WTC11 (cell line): ENCODE measurements at regions not wholly inside any gene's neighbourhood (a gene's known extent, or its start where the extent isn't known, plus 50 kb on each side); places are given as distances from the start of the nearest gene placed in this dataset.

ENCODE experiments used
- ATAC-seq: fragments of 200-7000 bp; cut with Tn5 transposase; 2 replicates; pipeline ENCODE4 v1.10.0; 2021; ENCODE audit warnings: mild to moderate bottlenecking, moderate library complexity
- CTCF ChIA-PET: fragments of 300-600 bp; sonication (Branson Sonifier 250); formaldehyde crosslinking; loops from one replicate; lab custom pipeline; 2021; ENCODE audit warnings: antibody characterized with exemption; lab: Charles Lee
- POLR2A ChIA-PET: fragments of 350-600 bp; sonication (Branson Sonifier 250); formaldehyde crosslinking; loops from one replicate; lab custom pipeline; 2021; ENCODE audit warnings: antibody characterized with exemption; lab: Charles Lee
- DNase-seq: peaks from one replicate; pipeline ENCODE4 v3.0.0; 2021; ENCODE audit warnings: low spot score
- H3K27ac Mint-ChIP-seq: 2 replicates; pipeline ENCODE4 v1.8.0; 2021; ENCODE audit warnings: mixed read lengths
- H3K27me3 Mint-ChIP-seq: 2 replicates; pipeline ENCODE4 v1.8.0; 2021; ENCODE audit warnings: low read depth, mild to moderate bottlenecking, moderate library complexity, mixed read lengths
- H3K36me3 Mint-ChIP-seq: 2 replicates; pipeline ENCODE4 v1.8.0; 2021; ENCODE audit warnings: mixed read lengths
- H3K4me1 Mint-ChIP-seq: 2 replicates; pipeline ENCODE4 v1.8.0; 2022; ENCODE audit warnings: mixed read lengths
- H3K4me3 Mint-ChIP-seq: 2 replicates; pipeline ENCODE4 v1.8.0; 2021; ENCODE audit warnings: mild to moderate bottlenecking, moderate library complexity, mixed read lengths
- H3K9me3 Mint-ChIP-seq: 2 replicates; pipeline ENCODE4 v1.8.0; 2021; ENCODE audit warnings: mixed read lengths
- E2F5 ChIP-seq: sonication (generic); formaldehyde crosslinking; IDR thresholded peaks from 2 replicates; pipeline ENCODE4 v1.8.1; 2022; ENCODE audit warnings: mild to moderate bottlenecking, moderate library complexity, missing genetic modification reagents
- EMX1 ChIP-seq: fragments of 250-450 bp; sonication (Bioruptor Pico); IDR thresholded peaks from 2 replicates; pipeline ENCODE4 v1.8.0; 2021; ENCODE audit warnings: mild to moderate bottlenecking
- JAZF1 ChIP-seq: fragments of 250-450 bp; sonication (Bioruptor Pico); IDR thresholded peaks from 2 replicates; pipeline ENCODE4 v1.9.0; 2021; ENCODE audit warnings: moderate library complexity, mild to moderate bottlenecking, inconsistent platforms
- MXD4 ChIP-seq: fragments of 250-450 bp; sonication (Bioruptor Pico); IDR thresholded peaks from 2 replicates; pipeline ENCODE4 v1.8.0; 2021; ENCODE audit warnings: mild to moderate bottlenecking, moderate library complexity, borderline replicate concordance
- NFE2L1 ChIP-seq: sonication (generic); formaldehyde crosslinking; IDR thresholded peaks from 2 replicates; pipeline ENCODE4 v1.8.1; 2023; ENCODE audit warnings: missing genetic modification reagents
- NR1H2 ChIP-seq: sonication (generic); formaldehyde crosslinking; IDR thresholded peaks from 2 replicates; pipeline ENCODE4 v1.9.0; 2021; ENCODE audit warnings: mild to moderate bottlenecking, moderate library complexity, missing genetic modification reagents
- RORB ChIP-seq: fragments of 250-450 bp; sonication (Bioruptor Pico); IDR thresholded peaks from 2 replicates; pipeline ENCODE4 v1.9.0; 2021; ENCODE audit warnings: mild to moderate bottlenecking
- SMAD4 ChIP-seq: sonication (generic); formaldehyde crosslinking; IDR thresholded peaks from 2 replicates; pipeline ENCODE4 v1.8.0; 2022; ENCODE audit warnings: mild to moderate bottlenecking, missing genetic modification reagents
- SP1 ChIP-seq: sonication (generic); formaldehyde crosslinking; conservative IDR thresholded peaks from 2 replicates; pipeline ENCODE4 v1.8.1; 2022; ENCODE audit warnings: missing genetic modification reagents
- STAT6 ChIP-seq: sonication (generic); formaldehyde crosslinking; conservative IDR thresholded peaks from 2 replicates; pipeline ENCODE4 v1.8.1; 2023; ENCODE audit warnings: mild to moderate bottlenecking, low read depth, missing genetic modification reagents, moderate library complexity
- TP53 ChIP-seq: sonication (generic); formaldehyde crosslinking; IDR thresholded peaks from 2 replicates; pipeline ENCODE4 v1.8.1; 2023; ENCODE audit warnings: mild to moderate bottlenecking, missing genetic modification reagents
- ZBTB21 ChIP-seq: sonication (generic); formaldehyde crosslinking; IDR thresholded peaks from 2 replicates; pipeline ENCODE4 v1.8.1; 2023; ENCODE audit warnings: mild to moderate bottlenecking, missing genetic modification reagents, borderline replicate concordance
- ZNF138 ChIP-seq: sonication (generic); formaldehyde crosslinking; conservative IDR thresholded peaks from 2 replicates; pipeline ENCODE4 v1.8.1; 2022; ENCODE audit warnings: mild to moderate bottlenecking, moderate library complexity, missing genetic modification reagents
- ZNF219 ChIP-seq: sonication (generic); formaldehyde crosslinking; IDR thresholded peaks from 2 replicates; pipeline ENCODE4 v1.8.0; 2023; ENCODE audit warnings: missing genetic modification reagents, mild to moderate bottlenecking, borderline replicate concordance
- ZNF416 ChIP-seq: fragments of 250-450 bp; sonication (Bioruptor Pico); IDR thresholded peaks from 2 replicates; pipeline ENCODE4 v1.9.0; 2021; ENCODE audit warnings: mild to moderate bottlenecking, inconsistent platforms
- TF ChIP-seq, protein P1 (sequence below): fragments of 250-450 bp; sonication (Bioruptor Pico); IDR thresholded peaks from 2 replicates; pipeline ENCODE4 v1.9.0; 2021; ENCODE audit warnings: mild to moderate bottlenecking
- TF ChIP-seq, protein P2 (sequence below): sonication (generic); formaldehyde crosslinking; IDR thresholded peaks from 2 replicates; pipeline ENCODE4 v1.8.0; 2022; ENCODE audit warnings: mild to moderate bottlenecking, missing genetic modification reagents
- TF ChIP-seq, protein P3 (sequence below): sonication (generic); formaldehyde crosslinking; IDR thresholded peaks from 2 replicates; pipeline ENCODE4 v1.8.0; 2022; ENCODE audit warnings: mild to moderate bottlenecking, missing genetic modification reagents
- TF ChIP-seq, protein P4 (sequence below): sonication (generic); formaldehyde crosslinking; IDR thresholded peaks from 2 replicates; pipeline ENCODE4 v1.8.0; 2022; ENCODE audit warnings: missing genetic modification reagents

GRCh38 chr4:136476753-136477152 lies 1055.5 kb downstream of the PCDH18 start (continued):
- TF ChIP-seq JAZF1 (CRISPR knock-in tag) = no peak

DNA sequence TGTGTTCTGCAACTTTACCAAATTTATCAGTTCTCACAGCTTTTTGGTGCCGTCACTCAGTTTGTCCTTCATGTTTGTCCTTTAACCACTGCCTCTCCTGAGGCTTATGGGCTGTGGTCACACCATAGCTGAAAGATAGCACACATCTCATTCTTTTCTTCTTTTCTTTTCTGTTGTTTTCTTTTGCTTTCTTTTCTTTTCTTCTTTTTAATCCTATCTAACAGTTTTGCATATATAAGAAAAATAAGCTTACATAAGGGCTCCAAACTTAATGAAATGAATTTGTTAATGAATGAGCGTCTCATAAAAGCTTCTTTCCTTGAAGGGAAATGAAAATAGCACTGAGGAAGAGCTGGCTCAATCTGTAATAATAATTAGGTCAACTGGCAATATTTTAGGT lies 1061.2 kb downstream of the PCDH18 start:
- POLR2A ChIA-PET = no interaction called here
- ATAC-seq (no peak), DNase-seq (no peak)
- CTCF ChIA-PET = interaction anchor here (1.1 kb wide), 1 partner anchor 393 kb away, joined by 3 read pairs; no protein-coding TSS in a partner anchor
- Mint-ChIP-seq H3K27me3 (no peaks in the 10 kb centered on the region), H3K4me3 (no peak overlapping the region), H3K27ac (no peak overlapping the region), H3K4me1 (peaks cover 2% of the 10 kb centered on the region; the same call in 1 of the 2 replicates), H3K9me3 (peaks cover 10% of the 10 kb centered on the region), H3K36me3 (no peaks in the 10 kb centered on the region)
- TF ChIP-seq NR1H2 (no peak), ZNF416 (CRISPR knock-in tag) (no peak), ZBTB21 (CRISPR knock-in tag) (no peak), SP1 (CRISPR knock-in tag) (no peak), NFE2L1 (CRISPR knock-in tag) (no peak), ZNF219 (no peak), SMAD4 (CRISPR knock-in tag) (no peak), E2F5 (CRISPR knock-in tag) (no peak)
- TF ChIP-seq, protein P1, sequence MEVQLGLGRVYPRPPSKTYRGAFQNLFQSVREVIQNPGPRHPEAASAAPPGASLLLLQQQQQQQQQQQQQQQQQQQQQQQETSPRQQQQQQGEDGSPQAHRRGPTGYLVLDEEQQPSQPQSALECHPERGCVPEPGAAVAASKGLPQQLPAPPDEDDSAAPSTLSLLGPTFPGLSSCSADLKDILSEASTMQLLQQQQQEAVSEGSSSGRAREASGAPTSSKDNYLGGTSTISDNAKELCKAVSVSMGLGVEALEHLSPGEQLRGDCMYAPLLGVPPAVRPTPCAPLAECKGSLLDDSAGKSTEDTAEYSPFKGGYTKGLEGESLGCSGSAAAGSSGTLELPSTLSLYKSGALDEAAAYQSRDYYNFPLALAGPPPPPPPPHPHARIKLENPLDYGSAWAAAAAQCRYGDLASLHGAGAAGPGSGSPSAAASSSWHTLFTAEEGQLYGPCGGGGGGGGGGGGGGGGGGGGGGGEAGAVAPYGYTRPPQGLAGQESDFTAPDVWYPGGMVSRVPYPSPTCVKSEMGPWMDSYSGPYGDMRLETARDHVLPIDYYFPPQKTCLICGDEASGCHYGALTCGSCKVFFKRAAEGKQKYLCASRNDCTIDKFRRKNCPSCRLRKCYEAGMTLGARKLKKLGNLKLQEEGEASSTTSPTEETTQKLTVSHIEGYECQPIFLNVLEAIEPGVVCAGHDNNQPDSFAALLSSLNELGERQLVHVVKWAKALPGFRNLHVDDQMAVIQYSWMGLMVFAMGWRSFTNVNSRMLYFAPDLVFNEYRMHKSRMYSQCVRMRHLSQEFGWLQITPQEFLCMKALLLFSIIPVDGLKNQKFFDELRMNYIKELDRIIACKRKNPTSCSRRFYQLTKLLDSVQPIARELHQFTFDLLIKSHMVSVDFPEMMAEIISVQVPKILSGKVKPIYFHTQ = no peak
- TF ChIP-seq, protein P2, sequence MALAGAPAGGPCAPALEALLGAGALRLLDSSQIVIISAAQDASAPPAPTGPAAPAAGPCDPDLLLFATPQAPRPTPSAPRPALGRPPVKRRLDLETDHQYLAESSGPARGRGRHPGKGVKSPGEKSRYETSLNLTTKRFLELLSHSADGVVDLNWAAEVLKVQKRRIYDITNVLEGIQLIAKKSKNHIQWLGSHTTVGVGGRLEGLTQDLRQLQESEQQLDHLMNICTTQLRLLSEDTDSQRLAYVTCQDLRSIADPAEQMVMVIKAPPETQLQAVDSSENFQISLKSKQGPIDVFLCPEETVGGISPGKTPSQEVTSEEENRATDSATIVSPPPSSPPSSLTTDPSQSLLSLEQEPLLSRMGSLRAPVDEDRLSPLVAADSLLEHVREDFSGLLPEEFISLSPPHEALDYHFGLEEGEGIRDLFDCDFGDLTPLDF = no peak
- TF ChIP-seq, protein P3, sequence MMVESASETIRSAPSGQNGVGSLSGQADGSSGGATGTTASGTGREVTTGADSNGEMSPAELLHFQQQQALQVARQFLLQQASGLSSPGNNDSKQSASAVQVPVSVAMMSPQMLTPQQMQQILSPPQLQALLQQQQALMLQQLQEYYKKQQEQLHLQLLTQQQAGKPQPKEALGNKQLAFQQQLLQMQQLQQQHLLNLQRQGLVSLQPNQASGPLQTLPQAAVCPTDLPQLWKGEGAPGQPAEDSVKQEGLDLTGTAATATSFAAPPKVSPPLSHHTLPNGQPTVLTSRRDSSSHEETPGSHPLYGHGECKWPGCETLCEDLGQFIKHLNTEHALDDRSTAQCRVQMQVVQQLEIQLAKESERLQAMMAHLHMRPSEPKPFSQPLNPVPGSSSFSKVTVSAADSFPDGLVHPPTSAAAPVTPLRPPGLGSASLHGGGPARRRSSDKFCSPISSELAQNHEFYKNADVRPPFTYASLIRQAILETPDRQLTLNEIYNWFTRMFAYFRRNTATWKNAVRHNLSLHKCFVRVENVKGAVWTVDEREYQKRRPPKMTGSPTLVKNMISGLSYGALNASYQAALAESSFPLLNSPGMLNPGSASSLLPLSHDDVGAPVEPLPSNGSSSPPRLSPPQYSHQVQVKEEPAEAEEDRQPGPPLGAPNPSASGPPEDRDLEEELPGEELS (CRISPR knock-in tag) = no peak
- TF ChIP-seq, all 79 proteins: peak for 0

- Mint-ChIP-seq H3K36me3 (no peaks in the 10 kb centered on the region), H3K4me3 (no peak overlapping the region), H3K27me3 (no peaks in the 10 kb centered on the region), H3K9me3 (peaks cover 17% of the 10 kb centered on the region), H3K4me1 (no peaks in the 10 kb centered on the region), H3K27ac (no peak overlapping the region)
- DNase-seq (no peak), ATAC-seq (no peak)
- POLR2A ChIA-PET = no interaction called here
- CTCF ChIA-PET = no interaction called here
- no peak for TF ChIP-seq TP53 (CRISPR knock-in tag)
- TF ChIP-seq RORB (CRISPR knock-in tag) = no peak
- no peak for TF ChIP-seq EMX1 (CRISPR knock-in tag)
- TF ChIP-seq E2F5 (CRISPR knock-in tag) = no peak
- no peak for TF ChIP-seq STAT6 (CRISPR knock-in tag)
- no peak for TF ChIP-seq MXD4
- TF ChIP-seq, protein P4, sequence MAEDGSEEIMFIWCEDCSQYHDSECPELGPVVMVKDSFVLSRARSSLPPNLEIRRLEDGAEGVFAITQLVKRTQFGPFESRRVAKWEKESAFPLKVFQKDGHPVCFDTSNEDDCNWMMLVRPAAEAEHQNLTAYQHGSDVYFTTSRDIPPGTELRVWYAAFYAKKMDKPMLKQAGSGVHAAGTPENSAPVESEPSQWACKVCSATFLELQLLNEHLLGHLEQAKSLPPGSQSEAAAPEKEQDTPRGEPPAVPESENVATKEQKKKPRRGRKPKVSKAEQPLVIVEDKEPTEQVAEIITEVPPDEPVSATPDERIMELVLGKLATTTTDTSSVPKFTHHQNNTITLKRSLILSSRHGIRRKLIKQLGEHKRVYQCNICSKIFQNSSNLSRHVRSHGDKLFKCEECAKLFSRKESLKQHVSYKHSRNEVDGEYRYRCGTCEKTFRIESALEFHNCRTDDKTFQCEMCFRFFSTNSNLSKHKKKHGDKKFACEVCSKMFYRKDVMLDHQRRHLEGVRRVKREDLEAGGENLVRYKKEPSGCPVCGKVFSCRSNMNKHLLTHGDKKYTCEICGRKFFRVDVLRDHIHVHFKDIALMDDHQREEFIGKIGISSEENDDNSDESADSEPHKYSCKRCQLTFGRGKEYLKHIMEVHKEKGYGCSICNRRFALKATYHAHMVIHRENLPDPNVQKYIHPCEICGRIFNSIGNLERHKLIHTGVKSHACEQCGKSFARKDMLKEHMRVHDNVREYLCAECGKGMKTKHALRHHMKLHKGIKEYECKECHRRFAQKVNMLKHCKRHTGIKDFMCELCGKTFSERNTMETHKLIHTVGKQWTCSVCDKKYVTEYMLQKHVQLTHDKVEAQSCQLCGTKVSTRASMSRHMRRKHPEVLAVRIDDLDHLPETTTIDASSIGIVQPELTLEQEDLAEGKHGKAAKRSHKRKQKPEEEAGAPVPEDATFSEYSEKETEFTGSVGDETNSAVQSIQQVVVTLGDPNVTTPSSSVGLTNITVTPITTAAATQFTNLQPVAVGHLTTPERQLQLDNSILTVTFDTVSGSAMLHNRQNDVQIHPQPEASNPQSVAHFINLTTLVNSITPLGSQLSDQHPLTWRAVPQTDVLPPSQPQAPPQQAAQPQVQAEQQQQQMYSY (CRISPR knock-in tag) = no peak
- TF ChIP-seq ZNF138 (CRISPR knock-in tag) = no peak
Measured at GRCh38 chr4:136465691-136466090, 1066.6 kb downstream of the PCDH18 start.
